ENCODE measurements at regions not wholly inside any gene's neighbourhood (a gene's known extent, or its start where the extent isn't known, plus 50 kb on each side); places are given as distances from the start of the nearest gene placed in this dataset.

DNA sequence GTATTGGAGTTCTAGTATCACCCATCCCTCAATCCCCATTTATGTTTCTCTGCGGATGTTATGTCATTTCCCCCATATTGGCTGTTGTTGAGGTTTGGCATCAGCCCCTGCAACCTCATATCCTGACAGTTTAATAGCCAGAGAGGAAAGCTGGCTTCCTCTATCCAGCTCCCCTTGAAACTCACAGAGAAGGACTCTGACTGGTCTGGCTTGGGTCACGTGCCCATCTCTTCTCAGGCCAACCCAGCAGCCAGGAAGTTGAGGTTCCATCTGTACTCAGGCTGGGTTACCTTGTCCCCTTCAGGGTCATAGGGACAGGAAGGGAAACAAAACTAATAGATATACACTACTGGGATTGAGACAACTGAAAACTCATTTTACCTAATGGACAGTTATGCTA, 148.0 kb upstream of the SLC14A2 start:
- TF ChIP-seq, protein P1, sequence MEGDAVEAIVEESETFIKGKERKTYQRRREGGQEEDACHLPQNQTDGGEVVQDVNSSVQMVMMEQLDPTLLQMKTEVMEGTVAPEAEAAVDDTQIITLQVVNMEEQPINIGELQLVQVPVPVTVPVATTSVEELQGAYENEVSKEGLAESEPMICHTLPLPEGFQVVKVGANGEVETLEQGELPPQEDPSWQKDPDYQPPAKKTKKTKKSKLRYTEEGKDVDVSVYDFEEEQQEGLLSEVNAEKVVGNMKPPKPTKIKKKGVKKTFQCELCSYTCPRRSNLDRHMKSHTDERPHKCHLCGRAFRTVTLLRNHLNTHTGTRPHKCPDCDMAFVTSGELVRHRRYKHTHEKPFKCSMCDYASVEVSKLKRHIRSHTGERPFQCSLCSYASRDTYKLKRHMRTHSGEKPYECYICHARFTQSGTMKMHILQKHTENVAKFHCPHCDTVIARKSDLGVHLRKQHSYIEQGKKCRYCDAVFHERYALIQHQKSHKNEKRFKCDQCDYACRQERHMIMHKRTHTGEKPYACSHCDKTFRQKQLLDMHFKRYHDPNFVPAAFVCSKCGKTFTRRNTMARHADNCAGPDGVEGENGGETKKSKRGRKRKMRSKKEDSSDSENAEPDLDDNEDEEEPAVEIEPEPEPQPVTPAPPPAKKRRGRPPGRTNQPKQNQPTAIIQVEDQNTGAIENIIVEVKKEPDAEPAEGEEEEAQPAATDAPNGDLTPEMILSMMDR (IDR thresholded peaks at IDR 0.05): no peak
- TF ChIP-seq POLR2A (IDR thresholded peaks at IDR 0.05): no peak
